ENCODE measurements at regions not wholly inside any gene's neighbourhood (a gene's known extent, or its start where the extent isn't known, plus 50 kb on each side); places are given as distances from the start of the nearest gene placed in this dataset.

- Histone ChIP-seq H3K4me2 (no peak overlapping the region), H3K27me3 (ENCODE audit: insufficient read depth) (no peaks in the 10 kb centered on the region), H3K4me3 (no peak overlapping the region), H2AFZ (no peak overlapping the region), H3K4me1 (ENCODE audit: insufficient read depth) (no peaks in the 10 kb centered on the region), H3K36me3 (ENCODE audit: insufficient read depth) (no peaks in the 10 kb centered on the region), H3K27ac (ENCODE audit: low read depth) (no peak overlapping the region), H3K79me2 (replicated peaks; ENCODE audit: insufficient read depth) (no peaks in the 10 kb centered on the region), H3K9me2 (ENCODE audit: insufficient read depth) (no peaks in the 10 kb centered on the region), H3F3A (replicated peaks; ENCODE audit: low read depth) (no peaks in the 10 kb centered on the region), H4K20me1 (replicated peaks; ENCODE audit: insufficient read depth) (no peaks in the 10 kb centered on the region)
- Mint-ChIP-seq H3K27ac (no peak overlapping the region), H3K4me3 (no peak overlapping the region), H3K4me1 (peaks cover 5% of the 10 kb centered on the region; the same call in 1 of the 3 replicates), H3K27me3 (ENCODE audit: insufficient read depth, low read depth, poor library complexity) (peaks cover 2% of the 10 kb centered on the region), H3K9me3 (no peaks in the 10 kb centered on the region), H3K36me3 (ENCODE audit: low read depth) (no peaks in the 10 kb centered on the region)
- DNase-seq (ENCODE audit: low spot score) (no peak), ATAC-seq (no peak)
- TF ChIP-seq NANOG (IDR thresholded peaks at IDR 0.05; ENCODE audit: borderline replicate concordance) (no peak), ZNF331 (CRISPR knock-in tag; IDR thresholded peaks at IDR 0.05; ENCODE audit: low read depth) (no peak), EZH2phosphoT487 (IDR thresholded peaks at IDR 0.05; ENCODE audit: unreplicated experiment) (no peak), ZNF462 (CRISPR knock-in tag; IDR thresholded peaks at IDR 0.05) (no peak), CTCF (conservative IDR thresholded peaks at IDR 0.05; ENCODE audit: low read depth in 2 of 2) (no peak), ZNF114 (CRISPR knock-in tag; IDR thresholded peaks at IDR 0.05) (no peak), ETS1 (IDR thresholded peaks at IDR 0.05) (no peak), EZH2 (IDR thresholded peaks at IDR 0.05; ENCODE audit: low read depth, unreplicated experiment) (no peak), JUNB (IDR thresholded peaks at IDR 0.05; ENCODE audit: unreplicated experiment) (no peak), REST (IDR thresholded peaks at IDR 0.05; ENCODE audit: unreplicated experiment) (no peak)
Observed at GRCh38 chr2:102950371-102950946, 188.6 kb downstream of the TMEM182 start.

All from GM23338 (cell line).